NCI-H524 treated with DMSO at 0.1 percent for 48 hours (cell line): ENCODE measurements at regions not wholly inside any gene's neighbourhood (a gene's known extent, or its start where the extent isn't known, plus 50 kb on each side); places are given as distances from the start of the nearest gene placed in this dataset.

Source experiments
- DNase-seq: peaks from one replicate; lab custom pipeline; 2025; lab: John Stamatoyannopoulos, UW

DNA sequence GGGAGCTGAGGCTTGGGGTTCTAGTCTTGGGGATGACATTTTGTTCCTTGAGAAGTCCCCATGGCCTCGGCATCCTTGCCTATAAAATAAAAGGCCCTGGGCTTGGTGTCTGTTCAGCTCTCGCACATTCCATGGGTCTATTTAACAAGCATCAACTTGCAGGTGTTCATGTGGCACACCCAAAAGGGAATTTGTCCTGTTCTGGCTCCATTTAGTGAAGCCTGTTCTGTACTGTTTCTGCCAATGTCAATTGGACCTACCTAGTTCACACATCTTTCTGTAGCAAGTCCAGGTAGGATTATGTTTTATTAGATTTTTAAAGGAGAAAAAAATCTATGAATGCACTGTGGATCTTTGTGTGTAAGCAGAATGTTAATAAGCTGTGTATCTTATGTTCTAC lies 262.0 kb downstream of the HIVEP2 start:
- no peak for DNase-seq

- DNase-seq: no peak
Observed at GRCh38 chr6:142683714-142684141, 261.2 kb downstream of the HIVEP2 start.

DNA sequence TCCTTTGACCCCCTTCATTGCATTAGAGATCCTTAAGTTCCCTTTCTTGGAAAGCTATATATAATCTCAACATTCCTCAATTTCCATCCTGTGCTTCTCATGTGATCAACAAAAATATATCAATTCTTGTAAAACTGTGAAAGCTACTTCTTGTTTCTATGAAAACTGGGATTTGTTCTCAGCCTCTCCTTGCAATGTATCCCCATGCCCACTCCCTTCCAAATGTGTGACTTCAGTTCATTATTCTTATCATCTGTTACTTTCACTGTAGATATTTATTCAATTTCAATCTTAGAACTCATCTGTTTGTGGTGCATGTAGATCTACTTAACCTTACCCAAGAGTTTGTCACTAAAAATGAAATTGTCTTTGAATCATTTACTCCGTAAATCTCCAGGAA lies 260.6 kb downstream of the HIVEP2 start:
- DNase-seq: no peak

GRCh38 chr6:142685852-142686506 lies 259.0 kb downstream of the HIVEP2 start:
- no peak for DNase-seq

DNA sequence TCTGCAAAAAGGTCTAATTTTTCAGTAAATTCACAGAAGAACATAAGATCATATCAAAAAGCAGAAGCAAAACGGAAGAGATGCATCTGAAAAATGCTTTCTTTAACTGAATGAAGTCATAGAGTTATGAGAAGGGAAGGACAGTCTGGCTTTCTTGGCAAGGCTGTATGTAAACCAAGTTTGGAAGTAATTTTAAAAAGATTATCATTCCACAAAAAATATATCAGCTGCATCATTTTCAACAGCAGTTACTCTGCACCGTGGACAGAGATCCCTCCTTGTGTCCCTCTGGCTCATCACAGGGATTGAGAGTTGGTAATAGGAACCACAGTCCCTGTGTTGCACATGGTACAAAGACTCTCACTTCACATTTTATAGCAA lies 258.5 kb downstream of the HIVEP2 start:
- no peak for DNase-seq

- DNase-seq: peak; percentile 25
Observed at GRCh38 chr6:142692942-142693341, 252.0 kb downstream of the HIVEP2 start.

DNA sequence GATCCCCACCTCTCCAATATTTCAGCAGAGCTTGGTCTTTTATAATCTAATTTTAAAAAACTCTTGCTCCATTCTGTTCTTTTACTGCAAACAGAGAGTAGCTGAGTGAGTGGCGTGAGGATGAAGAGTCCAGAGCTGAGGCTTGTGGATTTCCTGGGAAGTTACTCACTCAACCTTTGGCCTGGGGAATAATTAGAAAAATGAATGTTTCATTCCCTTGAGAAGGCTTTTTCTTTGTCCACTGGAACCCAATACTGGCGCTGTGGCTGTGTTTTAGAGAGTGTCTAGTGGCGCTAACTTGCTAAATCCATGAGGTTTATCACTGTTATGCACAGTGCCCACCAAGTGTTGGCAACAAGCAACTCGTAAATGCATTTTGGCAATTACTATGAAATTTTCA lies 251.5 kb downstream of the HIVEP2 start:
- DNase-seq: no peak

DNA sequence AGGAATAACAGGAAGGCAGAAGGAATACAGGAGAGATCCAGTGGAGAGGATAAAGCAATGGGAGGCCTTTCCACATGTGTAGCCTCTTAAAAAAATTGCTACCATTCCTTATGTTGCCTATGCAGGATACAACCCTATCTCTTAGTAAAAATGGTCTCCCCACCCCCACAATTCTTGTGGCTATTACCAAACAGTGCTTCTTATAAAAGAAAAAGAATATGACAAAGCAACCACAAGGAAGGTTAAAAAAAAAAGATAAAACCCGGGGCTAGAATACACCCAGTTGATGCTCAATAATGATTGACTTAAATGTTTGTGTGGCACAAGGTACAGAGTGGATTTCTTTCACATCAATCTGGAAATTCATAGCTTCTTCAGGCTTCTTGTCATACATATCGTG lies 250.9 kb downstream of the HIVEP2 start:
- DNase-seq: no peak

DNA sequence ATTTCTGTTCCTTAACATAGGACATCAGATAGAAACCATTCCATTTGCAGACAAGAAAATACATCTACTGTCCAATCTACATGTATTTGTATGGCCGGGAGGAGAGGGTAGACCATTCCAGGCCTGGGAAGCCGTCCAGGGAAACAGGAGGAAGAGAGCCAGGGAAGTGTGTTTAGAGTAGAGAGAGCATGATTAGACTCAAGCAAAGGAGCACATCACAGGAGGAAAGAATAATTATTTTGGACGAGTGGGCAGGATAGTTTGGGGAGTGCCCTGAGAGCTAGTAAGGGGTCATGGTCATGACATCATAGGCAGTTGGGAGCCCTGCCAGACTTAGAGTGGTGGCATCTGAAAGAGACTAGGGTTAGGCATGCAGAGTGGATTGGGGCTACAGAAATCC lies 250.0 kb downstream of the HIVEP2 start:
- no peak for DNase-seq

DNA sequence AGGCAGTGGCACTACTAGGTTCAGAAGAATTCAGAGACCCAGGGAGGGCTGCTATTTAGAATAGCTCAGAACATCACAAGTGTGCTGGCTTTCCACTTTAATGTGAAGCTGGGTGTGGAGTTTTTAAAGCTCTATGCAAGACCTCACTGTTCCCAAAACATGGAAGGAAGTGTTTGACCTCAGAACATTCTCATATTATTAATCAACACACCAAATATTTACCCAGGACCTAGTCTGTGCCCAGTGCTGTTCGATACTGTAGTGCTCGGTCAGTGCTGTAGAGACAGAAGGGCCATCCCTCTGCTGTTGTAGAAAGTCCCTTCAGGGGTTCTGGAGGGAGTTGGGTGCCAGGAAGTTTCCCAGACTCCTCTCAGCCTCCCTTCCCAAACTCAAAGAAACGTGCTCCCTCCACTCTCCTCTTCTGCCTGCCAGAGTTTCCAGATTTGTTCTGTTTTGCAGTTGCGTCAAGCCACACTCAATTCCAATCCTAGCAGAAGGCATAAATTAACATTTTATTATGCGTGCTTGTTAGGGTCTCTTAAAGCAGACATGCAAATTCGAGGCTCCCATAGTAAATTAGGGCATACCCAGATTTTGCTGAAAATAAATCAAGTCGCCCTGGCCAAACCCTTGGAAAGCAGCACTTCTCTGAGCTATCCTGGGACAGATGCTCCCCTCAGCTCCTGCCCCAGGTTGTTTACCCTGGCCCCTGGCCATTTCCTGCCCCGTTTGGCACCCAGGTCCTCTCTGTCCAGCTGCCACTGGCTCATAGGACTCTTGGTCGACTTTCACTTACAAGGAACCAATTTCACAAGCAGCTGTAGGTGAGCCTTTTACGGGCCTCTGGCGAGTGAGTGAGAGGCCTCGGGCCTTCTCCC lies 248.6 kb downstream of the HIVEP2 start:
- DNase-seq: no peak

DNA sequence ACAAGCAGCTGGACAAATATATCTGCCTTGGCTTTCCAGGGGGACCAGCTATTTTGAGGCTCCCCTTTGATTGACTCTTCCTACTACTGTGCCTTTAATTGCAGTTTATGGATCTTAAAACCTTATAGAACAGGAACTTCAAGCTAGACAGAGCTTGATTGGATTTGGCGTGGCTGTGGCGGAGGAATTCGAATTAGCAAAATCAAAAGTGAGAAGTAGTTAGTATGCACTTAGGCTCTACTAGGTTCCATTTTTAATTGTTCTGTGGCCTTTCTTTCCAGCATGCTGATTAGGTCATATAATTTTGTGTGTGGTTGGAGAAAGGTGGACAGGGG lies 248.0 kb downstream of the HIVEP2 start:
- no peak for DNase-seq

GRCh38 chr6:142697922-142698321 lies 247.1 kb downstream of the HIVEP2 start:
- no peak for DNase-seq

DNA sequence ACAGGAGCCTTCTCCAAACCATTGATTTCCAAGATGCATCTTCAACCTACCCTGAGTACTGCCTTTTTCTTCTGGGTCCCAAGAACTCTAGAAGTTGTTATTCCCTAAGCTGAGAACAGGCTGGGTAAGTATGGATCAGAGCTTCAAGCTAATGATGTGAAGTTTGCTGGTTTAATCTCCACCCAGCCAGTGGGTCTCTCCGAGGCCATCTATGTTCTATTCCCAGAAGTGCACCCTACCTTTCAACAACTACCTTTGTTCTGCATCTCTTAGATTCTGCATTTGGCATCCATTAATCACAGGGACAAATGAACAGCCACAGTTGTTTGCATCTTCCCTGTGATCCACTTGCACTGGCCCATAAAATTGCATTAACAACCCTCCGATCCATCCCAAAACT lies 246.2 kb downstream of the HIVEP2 start:
- DNase-seq: no peak

DNA sequence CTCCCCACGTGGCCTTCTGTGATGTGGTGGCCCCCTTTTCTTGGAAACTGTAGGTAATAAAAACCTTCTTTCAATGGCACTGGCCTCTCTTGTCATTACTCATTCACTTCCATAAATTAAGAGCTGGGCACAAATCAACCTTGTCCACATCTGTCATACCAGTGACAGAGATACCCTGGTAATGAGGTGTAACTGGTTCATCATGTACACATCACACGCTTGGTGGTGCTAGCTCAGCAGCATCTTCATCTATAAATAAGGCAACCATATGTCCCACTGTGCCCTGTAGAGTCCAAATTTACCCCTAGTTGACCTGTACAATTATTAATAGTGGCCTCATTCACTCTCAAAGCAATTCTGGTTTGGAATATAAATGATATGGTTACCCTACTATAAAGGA lies 245.6 kb downstream of the HIVEP2 start:
- no peak for DNase-seq

DNA sequence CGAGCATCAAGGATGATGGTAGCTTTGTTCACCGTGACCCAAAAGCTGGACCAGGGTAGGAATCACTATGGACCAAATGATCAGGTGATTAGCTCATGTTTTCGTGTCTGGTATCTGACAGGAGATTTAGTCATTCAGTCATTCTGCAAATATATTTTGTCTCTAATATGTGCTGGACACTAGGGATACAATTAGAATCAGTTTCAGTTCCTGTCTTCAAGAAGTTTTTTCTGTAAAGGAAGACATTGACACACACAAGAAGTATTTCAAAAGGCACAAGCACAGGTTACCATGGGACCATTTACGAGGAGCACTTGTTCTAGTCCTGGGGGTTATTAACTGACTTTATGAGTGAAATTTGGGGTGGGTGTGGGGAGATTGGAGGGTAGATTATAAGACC lies 244.9 kb downstream of the HIVEP2 start:
- no peak for DNase-seq

DNA sequence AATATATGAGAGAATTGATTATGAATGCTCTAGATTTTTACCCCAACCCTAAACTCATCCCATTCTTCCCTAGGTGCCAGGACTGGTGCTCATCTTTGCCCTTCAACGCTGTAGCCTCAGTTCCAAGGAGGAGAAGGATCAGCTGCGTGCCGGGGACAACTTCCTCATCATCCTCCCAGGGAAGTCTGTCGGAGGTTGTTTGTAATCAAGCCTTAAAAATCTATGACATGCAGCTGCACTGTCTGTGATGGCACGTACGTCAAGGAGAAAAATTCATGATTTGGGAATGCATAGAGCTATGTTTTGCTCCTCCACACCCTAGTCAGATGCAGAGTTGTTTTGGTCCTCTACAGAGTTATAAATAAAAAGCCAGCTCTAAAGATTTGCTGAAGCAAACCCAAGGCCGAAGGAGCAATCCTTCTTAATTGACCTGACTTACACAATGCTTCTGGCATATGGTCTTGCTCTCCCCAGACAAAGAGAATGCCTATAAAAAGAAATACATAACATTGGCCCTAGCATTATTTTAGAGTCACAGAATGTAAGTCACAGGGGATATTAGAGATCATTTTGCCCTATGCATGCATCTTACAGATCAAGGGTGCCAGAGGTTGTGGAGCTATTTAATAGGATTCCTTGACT lies 244.2 kb downstream of the HIVEP2 start:
- DNase-seq: no peak
